Stimulated activated CD8-positive, alpha-beta memory T cell treated with anti-CD3 and anti-CD28 coated beads, Interleukin-4, amount 100 ng/mL, for 1 hour (primary cell): ENCODE measurements at regions not wholly inside any gene's neighbourhood (a gene's known extent, or its start where the extent isn't known, plus 50 kb on each side); places are given as distances from the start of the nearest gene placed in this dataset.

Experiments
- DNase-seq, 2 donors: peaks; one replicate each; pipeline ENCODE4 v3.0.0-alpha.2; 2020; ENCODE audit warnings: low read depth in 2 of 2, low spot score in 1 of 2

GRCh38 chr11:122179961-122180834, 64.2 kb upstream of the BLID start:
- no peak for DNase-seq

- no peak for DNase-seq
Observed at GRCh38 chr11:122178795-122179194, 62.8 kb upstream of the BLID start.

- DNase-seq, result no peak
Observed at GRCh38 chr11:122177238-122177637, 61.2 kb upstream of the BLID start.

GRCh38 chr11:122176651-122177050, 60.6 kb upstream of the BLID start:
- no peak for DNase-seq

- no peak for DNase-seq
Observed at GRCh38 chr11:122175306-122175705, 59.3 kb upstream of the BLID start.

- no peak for DNase-seq
Observed at GRCh38 chr11:122173587-122173986, 57.6 kb upstream of the BLID start.

GRCh38 chr11:122173074-122173450, 57.0 kb upstream of the BLID start:
- DNase-seq, result no peak

- DNase-seq, result no peak
Observed at GRCh38 chr11:122172352-122173073, 56.5 kb upstream of the BLID start.

- no peak for DNase-seq
Observed at GRCh38 chr11:122170815-122171475, 54.9 kb upstream of the BLID start.

- no peak for DNase-seq
Observed at GRCh38 chr11:122168218-122168617, 52.2 kb upstream of the BLID start.

GRCh38 chr11:122167100-122167499, 51.1 kb upstream of the BLID start:
- DNase-seq, result no peak

- DNase-seq, result no peak
Observed at GRCh38 chr11:122165607-122166371, 49.8 kb upstream of the BLID start.
